Mesenchymal stem cell (in vitro differentiated cells and primary cell): ENCODE measurements at regions not wholly inside any gene's neighbourhood (a gene's known extent, or its start where the extent isn't known, plus 50 kb on each side); places are given as distances from the start of the nearest gene placed in this dataset.

Experiments used
- DNase-seq: peaks from one replicate; pipeline ENCODE4 v3.0.0-alpha.2; 2013
- H2AFZ ChIP-seq: one replicate; pipeline ENCODE4 v1.6.1; 2013; ENCODE audit warnings: low read depth, mild to moderate bottlenecking, control low read depth, inconsistent platforms, low read length, moderate library complexity
- H2AK5ac ChIP-seq: 2 replicates; pipeline ENCODE4 v1.6.1; 2013; ENCODE audit warnings: low read length, moderate library complexity, mild to moderate bottlenecking, inconsistent platforms; ENCODE audit not compliant: severe bottlenecking
- H2BK120ac ChIP-seq: one replicate; pipeline ENCODE4 v1.6.1; 2013; ENCODE audit warnings: low read depth, mild to moderate bottlenecking, inconsistent platforms, low read length, moderate library complexity
- H2BK12ac ChIP-seq, 2 experiments: one replicate each; pipeline ENCODE4 v1.6.1; 2013; ENCODE audit warnings: inconsistent platforms in 2 of 2, low read length in 2 of 2, mild to moderate bottlenecking in 2 of 2, moderate library complexity in 2 of 2, control low read depth in 1 of 2
- H2BK15ac ChIP-seq: one replicate; pipeline ENCODE4 v1.6.1; 2013; ENCODE audit warnings: mild to moderate bottlenecking, low read depth, inconsistent platforms; ENCODE audit not compliant: poor library complexity, severe bottlenecking
- H2BK5ac ChIP-seq: 2 replicates; pipeline ENCODE4 v1.6.1; 2013; ENCODE audit warnings: low read depth, mild to moderate bottlenecking, low read length, control low read depth, inconsistent platforms; ENCODE audit not compliant: poor library complexity, severe bottlenecking
- H3K14ac ChIP-seq, 2 experiments: one replicate each; pipeline ENCODE4 v1.6.1; 2013; ENCODE audit warnings: inconsistent platforms in 2 of 2, low read length in 2 of 2, control low read depth in 1 of 2, mild to moderate bottlenecking in 1 of 2, moderate library complexity in 1 of 2
- H3K18ac ChIP-seq, 2 experiments: one replicate each; pipeline ENCODE4 v1.6.1; 2013; ENCODE audit warnings: inconsistent platforms in 2 of 2, low read length in 2 of 2, control low read depth in 1 of 2, low read depth in 1 of 2, mild to moderate bottlenecking in 1 of 2
- H3K23ac ChIP-seq, 2 experiments: one replicate each; pipeline ENCODE4 v1.6.1; 2013; ENCODE audit warnings: inconsistent platforms in 2 of 2, low read length in 2 of 2, mild to moderate bottlenecking in 2 of 2, moderate library complexity in 2 of 2, control low read depth in 1 of 2
- H3K27ac ChIP-seq: 2 replicates; pipeline ENCODE4 v1.5.1; 2013; ENCODE audit warnings: mild to moderate bottlenecking, moderate library complexity, low read length, control low read depth, inconsistent platforms; ENCODE audit not compliant: poor library complexity, severe bottlenecking
- H3K27me3 ChIP-seq, 2 experiments: 2 replicates each; pipeline versions ENCODE4 v1.6.1 to v1.7.0; 2013; ENCODE audit warnings: low read length in 2 of 2, mild to moderate bottlenecking in 2 of 2, moderate library complexity in 2 of 2, control low read depth in 1 of 2, inconsistent platforms in 1 of 2; ENCODE audit not compliant: control insufficient read depth in 1 of 2, insufficient read depth in 1 of 2
- H3K36me3 ChIP-seq, 2 experiments: 2 replicates each; pipeline versions ENCODE4 v1.6.1 to v1.7.0; 2013; ENCODE audit warnings: low read length in 2 of 2, control low read depth in 1 of 2, inconsistent platforms in 1 of 2, low read depth in 1 of 2, mild to moderate bottlenecking in 1 of 2; ENCODE audit not compliant: insufficient read depth in 2 of 2, control insufficient read depth in 1 of 2
- H3K4ac ChIP-seq, 2 experiments: one replicate each; pipeline ENCODE4 v1.6.1; 2013; ENCODE audit warnings: inconsistent platforms in 2 of 2, low read length in 2 of 2, mild to moderate bottlenecking in 2 of 2, moderate library complexity in 2 of 2, control low read depth in 1 of 2, low read depth in 1 of 2
- H3K4me1 ChIP-seq: 2 replicates; pipeline ENCODE4 v1.6.1; 2013; ENCODE audit warnings: low read depth, low read length, control low read depth; ENCODE audit not compliant: control insufficient read depth, insufficient read depth
- H3K4me2 ChIP-seq: 2 replicates; pipeline ENCODE4 v1.6.1; 2013; ENCODE audit warnings: low read length, mild to moderate bottlenecking, inconsistent platforms; ENCODE audit not compliant: poor library complexity, severe bottlenecking
- H3K4me3 ChIP-seq, 2 experiments: 2 replicates each; pipeline versions ENCODE4 v1.5.1 to v1.7.0; 2013; ENCODE audit warnings: low read length in 2 of 2, mild to moderate bottlenecking in 2 of 2, control low read depth in 1 of 2, low read depth in 1 of 2; ENCODE audit not compliant: insufficient read depth in 1 of 2
- H3K79me1 ChIP-seq: replicated peaks from 2 replicates; pipeline ENCODE4 v1.6.1; 2013; ENCODE audit warnings: mild to moderate bottlenecking, control low read depth, low read length, inconsistent platforms; ENCODE audit not compliant: poor library complexity, severe bottlenecking
- H3K9ac ChIP-seq: 2 replicates; pipeline ENCODE4 v1.7.0; 2013; ENCODE audit warnings: mild to moderate bottlenecking, low read length, moderate library complexity
- H3K9me3 ChIP-seq: 2 replicates; pipeline ENCODE4 v1.7.0; 2013; ENCODE audit warnings: mild to moderate bottlenecking, low read length; ENCODE audit not compliant: control insufficient read depth
- H4K8ac ChIP-seq: one replicate; pipeline ENCODE4 v1.6.1; 2013; ENCODE audit warnings: inconsistent platforms, mild to moderate bottlenecking, low read length, moderate library complexity
- H4K91ac ChIP-seq: one replicate; pipeline ENCODE4 v1.6.1; 2013; ENCODE audit warnings: mild to moderate bottlenecking, low read length, inconsistent platforms
- WGBS: methylation state at CpG from one replicate; pipeline ENCODE4 v1.1.7; 2013; ENCODE audit warnings: mixed read lengths; 5-methylcytosine and 5-hydroxymethylcytosine counted together

DNA sequence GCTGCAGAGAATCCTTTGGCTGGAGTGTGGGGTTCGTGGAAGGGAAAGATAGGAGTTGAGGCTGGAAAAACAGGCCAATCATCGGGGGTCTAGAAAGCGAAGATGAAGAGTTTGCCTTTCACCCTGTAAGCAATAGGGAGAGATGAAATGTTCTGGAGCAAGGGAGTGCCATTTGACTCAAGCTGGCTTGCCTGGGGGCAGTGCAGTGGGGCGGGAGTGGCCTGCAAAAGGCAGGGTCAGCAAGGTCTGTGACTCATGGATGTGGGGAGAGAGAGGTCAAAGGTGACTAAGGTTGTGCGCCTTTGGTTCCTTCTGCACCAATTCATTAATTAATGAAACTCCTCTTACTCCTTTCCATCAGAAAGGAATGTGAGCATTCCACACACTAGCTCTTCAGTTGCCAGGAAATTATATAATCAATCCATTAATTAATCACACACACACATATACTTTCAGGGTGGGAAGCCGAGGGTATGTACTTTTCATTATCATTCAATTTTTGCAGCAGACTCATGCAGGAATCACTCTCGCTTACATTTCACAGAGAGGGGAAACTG, 227.6 kb downstream of the MYCN start:
- Histone ChIP-seq H4K91ac (no peak overlapping the region), H3K23ac (no peak overlapping the region), H3K27ac (no peak overlapping the region), H2BK120ac (no peak overlapping the region), H3K14ac (no peak overlapping the region), H3K4me3 (no peak overlapping the region), H2BK15ac (no peak overlapping the region), H3K36me3 (no peaks in the 10 kb centered on the region), H3K27me3 (no peaks in the 10 kb centered on the region), H3K9me3 (no peaks in the 10 kb centered on the region), H3K4me1 (no peaks in the 10 kb centered on the region), H2AFZ (no peak overlapping the region), H3K9ac (no peak overlapping the region), H2BK12ac (no peak overlapping the region), H2AK5ac (no peak overlapping the region), H3K18ac (no peak overlapping the region), H3K4me2 (no peak overlapping the region), H4K8ac (no peak overlapping the region), H2BK5ac (no peak overlapping the region), H3K79me1 (no peaks in the 10 kb centered on the region), H3K4ac (no peak overlapping the region)
- WGBS, result 88% methylated on average over 6 of the region's 7 CpGs
- DNase-seq, result no peak

DNA sequence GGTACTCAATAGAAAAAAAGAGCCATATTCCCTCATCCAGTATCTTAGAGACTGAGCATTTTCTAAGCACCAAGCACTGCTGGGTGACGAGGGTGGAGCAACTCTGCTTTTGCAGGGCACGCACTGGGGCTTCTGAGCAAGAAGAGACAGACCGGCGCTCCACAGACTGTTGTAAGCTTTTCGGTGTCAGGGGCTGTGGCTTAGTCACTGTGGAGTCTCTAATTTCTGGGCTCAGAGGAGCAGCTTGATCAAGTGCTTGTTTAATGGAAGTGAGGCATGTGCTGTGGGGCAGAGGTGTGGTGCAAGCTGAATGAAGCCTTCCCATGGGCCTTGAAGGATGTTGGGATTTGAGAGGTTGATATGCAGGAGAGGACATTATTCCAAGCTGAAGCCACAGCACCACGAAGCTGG, 227.1 kb downstream of the MYCN start:
- Histone ChIP-seq H3K36me3 (no peaks in the 10 kb centered on the region), H3K27me3 (no peaks in the 10 kb centered on the region), H4K91ac (no peak overlapping the region), H2BK12ac (no peak overlapping the region), H3K9ac (no peak overlapping the region), H3K4me1 (no peaks in the 10 kb centered on the region), H3K4me2 (no peak overlapping the region), H3K18ac (no peak overlapping the region), H3K4ac (no peak overlapping the region), H2AFZ (no peak overlapping the region), H3K14ac (no peak overlapping the region), H3K9me3 (no peaks in the 10 kb centered on the region), H3K79me1 (no peaks in the 10 kb centered on the region), H2BK15ac (no peak overlapping the region), H3K27ac (no peak overlapping the region), H2AK5ac (no peak overlapping the region), H2BK120ac (no peak overlapping the region), H2BK5ac (no peak overlapping the region), H3K4me3 (no peak overlapping the region), H4K8ac (no peak overlapping the region), H3K23ac (no peak overlapping the region)
- 82% methylated on average over 6 of the region's 6 CpGs for WGBS
- DNase-seq, result no peak

DNA sequence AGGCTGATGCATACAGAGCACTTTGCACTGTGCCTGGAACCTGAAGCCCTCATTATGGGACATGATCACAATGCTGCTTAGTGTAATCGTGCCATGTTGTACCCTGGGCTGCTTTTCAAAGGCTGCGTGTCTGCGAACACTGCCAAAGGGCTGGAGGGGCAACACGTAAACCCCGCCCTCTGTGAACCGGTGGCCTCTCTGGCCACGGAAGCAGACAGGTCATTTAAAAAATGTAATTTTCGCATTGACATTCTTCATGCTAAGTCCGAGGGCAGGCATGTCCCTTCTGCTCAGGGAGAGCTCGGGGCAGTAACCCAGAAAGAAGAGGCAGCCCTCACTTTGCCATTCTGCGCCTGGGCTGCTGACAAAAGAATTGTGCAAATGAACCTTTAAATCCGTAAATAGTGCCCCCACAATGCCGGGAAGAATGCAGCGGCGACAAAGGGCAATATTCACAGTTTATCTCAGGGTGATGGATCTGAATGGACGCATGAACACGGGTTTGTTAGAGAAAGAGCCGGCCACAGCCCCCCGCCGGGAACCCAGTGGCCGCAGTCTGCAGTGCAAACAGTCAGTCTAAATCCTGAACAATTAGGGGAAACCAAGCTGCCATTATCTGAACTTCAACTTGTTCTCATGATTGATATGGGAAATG, 226.1 kb downstream of the MYCN start:
- H3K4me2 ChIP-seq, result no peak overlapping the region
- H3K18ac ChIP-seq, result no peak overlapping the region
- WGBS, result 73% methylated on average over 21 of the region's 21 CpGs
- H3K27me3 ChIP-seq, result no peaks in the 10 kb centered on the region
- H4K91ac ChIP-seq, result no peak overlapping the region
- H3K14ac ChIP-seq, result no peak overlapping the region
- DNase-seq, result no peak
- no peaks in the 10 kb centered on the region for H3K36me3 ChIP-seq
- H2BK120ac ChIP-seq, result no peak overlapping the region
- H3K4me3 ChIP-seq, result no peak overlapping the region
- no peak overlapping the region for H2AK5ac ChIP-seq
- H4K8ac ChIP-seq, result no peak overlapping the region
- H3K9me3 ChIP-seq, result no peaks in the 10 kb centered on the region
- H3K27ac ChIP-seq, result no peak overlapping the region
- H3K4me1 ChIP-seq, result no peaks in the 10 kb centered on the region
- no peak overlapping the region for H2BK5ac ChIP-seq
- no peak overlapping the region for H3K9ac ChIP-seq
- no peaks in the 10 kb centered on the region for H3K79me1 ChIP-seq
- no peak overlapping the region for H2BK12ac ChIP-seq
- H3K23ac ChIP-seq, result no peak overlapping the region
- no peak overlapping the region for H2BK15ac ChIP-seq
- H2AFZ ChIP-seq, result no peak overlapping the region
- no peak overlapping the region for H3K4ac ChIP-seq

DNA sequence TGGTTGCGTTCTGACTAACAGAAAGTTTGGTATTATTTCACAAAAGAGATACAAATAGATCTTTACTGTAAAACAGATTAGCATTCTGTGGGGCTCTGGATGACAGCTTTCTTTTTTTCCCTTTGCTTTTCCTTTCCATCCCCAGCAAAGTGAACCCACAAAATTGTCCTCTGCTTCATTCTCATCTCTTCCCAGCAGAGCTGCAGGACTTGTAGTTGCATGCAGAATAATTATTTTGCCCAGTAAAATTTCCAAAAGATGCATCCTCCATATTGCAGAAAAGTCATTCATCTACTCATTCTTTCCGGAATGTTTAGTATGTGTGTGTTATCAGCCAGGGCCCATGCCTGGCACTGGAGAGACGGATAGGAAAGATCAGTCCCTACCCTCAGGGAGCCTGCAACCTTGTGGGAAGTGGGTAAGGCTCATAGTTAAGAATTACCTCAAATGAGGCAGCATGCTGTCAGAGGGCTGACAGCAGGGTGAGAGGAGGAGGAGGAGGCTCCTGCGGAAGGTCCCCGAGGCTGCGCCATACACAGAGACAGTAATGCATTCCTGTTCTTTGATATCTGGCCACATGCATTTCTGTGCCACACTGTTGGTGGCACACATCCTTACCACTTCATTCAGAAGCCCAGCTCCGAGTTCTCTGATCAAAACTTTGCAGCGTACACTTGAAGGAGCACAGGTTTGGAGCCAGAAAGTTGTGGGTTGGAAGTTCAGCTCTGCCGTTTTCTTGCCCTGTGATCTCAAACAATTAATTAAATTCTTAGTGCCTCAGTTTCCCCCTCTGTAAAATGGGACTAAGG, 225.4 kb downstream of the MYCN start:
- Histone ChIP-seq H2BK5ac (no peak overlapping the region), H3K4me3 (no peak overlapping the region), H4K91ac (no peak overlapping the region), H3K27me3 (no peaks in the 10 kb centered on the region), H3K4ac (no peak overlapping the region), H3K14ac (no peak overlapping the region), H3K4me1 (no peaks in the 10 kb centered on the region), H2BK15ac (no peak overlapping the region), H3K36me3 (no peaks in the 10 kb centered on the region), H2BK120ac (no peak overlapping the region), H3K18ac (no peak overlapping the region), H3K4me2 (no peak overlapping the region), H3K9ac (no peak overlapping the region), H2BK12ac (no peak overlapping the region), H2AK5ac (no peak overlapping the region), H2AFZ (no peak overlapping the region), H3K23ac (no peak overlapping the region), H4K8ac (no peak overlapping the region), H3K79me1 (no peaks in the 10 kb centered on the region), H3K9me3 (no peaks in the 10 kb centered on the region), H3K27ac (no peak overlapping the region)
- whole genome bisulfite sequencing, result 88% methylated on average over 8 of the region's 9 CpGs
- DNase-seq, result no peak
